GM12878 (cell line): ENCODE measurements at regions not wholly inside any gene's neighbourhood (a gene's known extent, or its start where the extent isn't known, plus 50 kb on each side); places are given as distances from the start of the nearest gene placed in this dataset.

Experiments used
- ATAC-seq: fragments of 200-7000 bp; cut with Tn5 transposase; 3 replicates; pipeline ENCODE4 v1.9.1; 2020; ENCODE audit warnings: mild to moderate bottlenecking, moderate library complexity
- BruUV-seq: library from RNA; stranded (reverse); fragments of 400-500 nt; replicated peaks from 2 replicates; lab custom pipeline; 2021; lab: Mats Ljungman, UMichigan
- CTCF ChIA-PET: fragments of 300-600 bp; sonication (Branson Sonifier 250); formaldehyde crosslinking; extraction: SDS; loops from one replicate; lab custom pipeline; 2021; ENCODE audit warnings: inconsistent platforms; lab: Yijun Ruan, JAX
- POLR2A ChIA-PET: fragments of 350-600 bp; formaldehyde crosslinking; extraction: SDS; loops from one replicate; lab custom pipeline; 2021; ENCODE audit warnings: inconsistent platforms; lab: Charles Lee
- RAD21 ChIA-PET: fragments of 300-600 bp; sonication (Branson Sonifier 250); formaldehyde crosslinking; loops from one replicate; lab custom pipeline; 2023; ENCODE audit warnings: antibody characterized with exemption; ENCODE audit not compliant: unreplicated experiment; lab: Charles Lee
- SMC1A ChIA-PET: fragments of 300-600 bp; sonication (Branson Sonifier 250); formaldehyde crosslinking; loops from one replicate; lab custom pipeline; 2023; ENCODE audit not compliant: unreplicated experiment, uncharacterized antibody; lab: Charles Lee
- DNase-seq: peaks from one replicate; pipeline ENCODE4 v3.0.0-alpha.2; 2011; ENCODE audit warnings: low read depth, low spot score
- FAIRE-seq: peaks from 3 replicates; lab custom pipeline; 2011; peaks lifted over from hg19 to GRCh38; lab: Jason Lieb, UNC
- H2AFZ ChIP-seq: 2 replicates; pipeline ENCODE4 v1.6.0; 2011; ENCODE audit warnings: low read depth, low read length, control low read depth; ENCODE audit not compliant: control insufficient read depth
- H3K27ac ChIP-seq: 2 replicates; pipeline ENCODE4 v1.5.1; 2011; ENCODE audit warnings: control low read depth; ENCODE audit not compliant: control insufficient read depth, insufficient read depth
- H3K27me3 ChIP-seq, 2 experiments: replicated peaks in 1 of 2; 2 replicates each; pipeline versions ENCODE4 v1.6.0 to v1.6.1; 2011; ENCODE audit warnings: low read length in 1 of 2; ENCODE audit not compliant: control insufficient read depth in 2 of 2, insufficient read depth in 2 of 2
- H3K36me3 ChIP-seq, 2 experiments: 2 replicates each; pipeline ENCODE4 v1.5.1; 2011; ENCODE audit warnings: low read length in 1 of 2; ENCODE audit not compliant: control insufficient read depth in 2 of 2, insufficient read depth in 2 of 2
- H3K4me1 ChIP-seq: 2 replicates; pipeline ENCODE4 v1.6.1; 2011; ENCODE audit warnings: mild to moderate bottlenecking, low read length, moderate library complexity, mixed read lengths; ENCODE audit not compliant: control insufficient read depth, insufficient read depth
- H3K4me2 ChIP-seq: 2 replicates; pipeline ENCODE4 v1.6.0; 2011; ENCODE audit warnings: control low read depth; ENCODE audit not compliant: control insufficient read depth, insufficient read depth
- H3K4me3 ChIP-seq: fragments of 200-600 bp; sonication (generic); 2 replicates; pipeline ENCODE4 v1.5.1; 2016
- H3K79me2 ChIP-seq: 2 replicates; pipeline ENCODE4 v1.6.0; 2011; ENCODE audit warnings: low read length; ENCODE audit not compliant: control insufficient read depth, insufficient read depth
- H3K9ac ChIP-seq: 2 replicates; pipeline ENCODE4 v1.8.0; 2011; ENCODE audit warnings: low read length, control low read depth, mixed read lengths; ENCODE audit not compliant: control insufficient read depth, insufficient read depth
- H3K9me3 ChIP-seq: replicated peaks from 3 replicates; pipeline ENCODE4 v1.5.1; 2011; ENCODE audit warnings: mild to moderate bottlenecking, low read length; ENCODE audit not compliant: control insufficient read depth, insufficient read depth
- H4K20me1 ChIP-seq: 2 replicates; pipeline ENCODE4 v1.6.0; 2011; ENCODE audit not compliant: control insufficient read depth, insufficient read depth
- CREB1 ChIP-seq: IDR thresholded peaks from 2 replicates; pipeline ENCODE4 v1.6.1; 2012; ENCODE audit warnings: low read depth, mild to moderate bottlenecking, inconsistent platforms
- E2F4 ChIP-seq: IDR thresholded peaks from 2 replicates; pipeline ENCODE4 v1.6.1; 2012; ENCODE audit warnings: low read depth, low read length, improper control_type of control experiment
- HDAC6 ChIP-seq: fragments of 200-600 bp; sonication (generic); IDR thresholded peaks from one replicate; pipeline ENCODE4 v1.8.0; 2017; ENCODE audit warnings: antibody characterized with exemption; ENCODE audit not compliant: unreplicated experiment
- IRF4 ChIP-seq: IDR thresholded peaks from 2 replicates; pipeline ENCODE4 v1.6.1; 2011; ENCODE audit warnings: low read depth, low read length
- KAT2A ChIP-seq: conservative IDR thresholded peaks from 2 replicates; pipeline ENCODE4 v1.6.1; 2011; ENCODE audit warnings: low read depth, low read length; ENCODE audit not compliant: control insufficient read depth
- MTA2 ChIP-seq: fragments of 450-650 bp; IDR thresholded peaks from 2 replicates; pipeline ENCODE4 v1.6.1; 2016; ENCODE audit warnings: low read depth, mild to moderate bottlenecking, moderate library complexity
- MXI1 ChIP-seq: fragments of 150-350 bp; IDR thresholded peaks from 2 replicates; pipeline ENCODE4 v1.6.1; 2011; ENCODE audit warnings: low read depth, mild to moderate bottlenecking, inconsistent platforms, low read length, improper control_type of control experiment
- NR2C1 ChIP-seq: fragments of 450-650 bp; IDR thresholded peaks from 2 replicates; pipeline ENCODE4 v1.6.1; 2017; ENCODE audit warnings: antibody characterized with exemption, mild to moderate bottlenecking, moderate library complexity
- NR2C2 ChIP-seq: IDR thresholded peaks from 2 replicates; pipeline ENCODE4 v1.6.1; 2011; ENCODE audit warnings: borderline replicate concordance, low read depth; ENCODE audit not compliant: control insufficient read depth, insufficient read length
- RAD21 ChIP-seq: IDR thresholded peaks from 2 replicates; pipeline ENCODE4 v1.6.1; 2011; ENCODE audit warnings: mild to moderate bottlenecking, low read depth, low read length, moderate library complexity; ENCODE audit not compliant: insufficient read depth
- SMAD1 ChIP-seq: fragments of 450-650 bp; IDR thresholded peaks from 2 replicates; pipeline ENCODE4 v1.6.1; 2018; ENCODE audit warnings: mild to moderate bottlenecking, low read depth; ENCODE audit not compliant: partially characterized antibody
- SP1 ChIP-seq: IDR thresholded peaks from one replicate; pipeline ENCODE4 v1.6.1; 2011; ENCODE audit warnings: low read depth, low read length
- SREBF2 ChIP-seq: IDR thresholded peaks from 2 replicates; pipeline ENCODE4 v1.6.1; 2012; ENCODE audit warnings: mild to moderate bottlenecking, low read length
- TCF3 ChIP-seq: IDR thresholded peaks from 2 replicates; pipeline ENCODE4 v1.6.1; 2012; ENCODE audit warnings: low read depth, mild to moderate bottlenecking, low read length, borderline replicate concordance; ENCODE audit not compliant: insufficient read depth
- ZNF217 ChIP-seq: fragments of 450-650 bp; IDR thresholded peaks from 2 replicates; pipeline ENCODE4 v1.6.1; 2017; ENCODE audit warnings: antibody characterized with exemption, mild to moderate bottlenecking
- WGBS: methylation state at CpG from one replicate; pipeline ENCODE4 v1.1.6; 2016; ENCODE audit warnings: low lambda C conversion rate; ENCODE audit not compliant: insufficient replicate concordance, insufficient coverage; ENCODE audit errors: missing lambda C conversion rate; 5-methylcytosine and 5-hydroxymethylcytosine counted together
- in situ Hi-C: fragments of 300-500 bp; cut with MboI; formaldehyde crosslinking; loops from 9 replicates; pipeline ENCODE4 v1.14.3; 2018; ENCODE audit warnings: mixed read lengths
- intact Hi-C: fragments of 100-400 bp; cut with micrococcal nuclease; formaldehyde crosslinking; loops from one replicate; pipeline ENCODE4 v1.14.2; 2022; ENCODE audit not compliant: unreplicated experiment
- TF ChIP-seq, protein P1 (sequence below): fragments of 150-350 bp; IDR thresholded peaks from 2 replicates; pipeline ENCODE4 v1.6.1; 2014; ENCODE audit warnings: mild to moderate bottlenecking, low read depth, low read length
- TF ChIP-seq, protein P2 (sequence below): fragments of 450-650 bp; IDR thresholded peaks from 2 replicates; pipeline ENCODE4 v1.6.1; 2014; ENCODE audit warnings: mild to moderate bottlenecking

DNA sequence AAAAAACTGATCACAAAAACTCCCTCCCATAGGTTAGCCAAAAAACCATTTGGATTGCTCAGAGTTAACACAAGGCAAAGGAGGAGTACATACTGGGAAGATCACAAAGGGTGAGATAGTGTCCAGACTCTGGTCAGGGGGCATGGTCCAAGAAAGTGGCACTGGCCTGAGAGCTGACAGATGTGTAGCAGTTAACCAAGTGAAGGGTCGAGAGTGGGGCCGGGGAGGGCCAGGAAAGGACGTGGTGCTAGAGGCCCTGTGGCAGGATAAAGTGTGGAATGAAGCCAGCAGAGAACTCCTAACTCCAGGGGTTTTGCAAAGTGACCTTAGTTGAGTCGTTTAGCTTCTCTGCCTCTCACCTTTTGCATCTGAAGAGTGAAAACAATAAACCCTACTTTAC, 290.5 kb downstream of the FOXA2 start:
- no peak for DNase-seq
- intact Hi-C loops (no loop called here), in situ Hi-C loops (no loop called here)
- Histone ChIP-seq H3K9ac (no peak overlapping the region), H4K20me1 (no peaks in the 10 kb centered on the region), H2AFZ (no peak overlapping the region), H3K27me3 (no peaks in the 10 kb centered on the region), H3K36me3 (no peaks in the 10 kb centered on the region), H3K9me3 (no peaks in the 10 kb centered on the region), H3K79me2 (no peaks in the 10 kb centered on the region), H3K4me1 (no peaks in the 10 kb centered on the region), H3K4me3 (no peak overlapping the region), H3K27ac (no peak overlapping the region), H3K4me2 (no peak overlapping the region)
- ATAC-seq, result no peak
- ChIA-PET SMC1A (interaction anchor here (0.7 kb wide), 1 partner anchor 15 kb away, joined by 3 read pairs; no protein-coding TSS in a partner anchor), RAD21 (no interaction called here), POLR2A (no interaction called here), CTCF (no interaction called here)
- no TSS peak for BruUV-seq
- FAIRE-seq, result no peak
- TF ChIP-seq KAT2A, result no peak
- 2% methylated on average over 4 of the region's 4 CpGs for WGBS

- H3K79me2 ChIP-seq, result no peaks in the 10 kb centered on the region
- H3K36me3 ChIP-seq, result no peaks in the 10 kb centered on the region
- BruUV-seq, result no TSS peak
- DNase-seq, result no peak
- 29% methylated on average over 5 of the region's 5 CpGs for WGBS
- ChIA-PET POLR2A (no interaction called here), RAD21 (no interaction called here), CTCF (interaction anchor here (0.5 kb wide), 1 partner anchor 160 kb away, joined by 3 read pairs; no protein-coding TSS in a partner anchor), SMC1A (no interaction called here)
- no peaks in the 10 kb centered on the region for H3K9me3 ChIP-seq
- no peaks in the 10 kb centered on the region for H3K4me1 ChIP-seq
- no peaks in the 10 kb centered on the region for H3K27me3 ChIP-seq
- H2AFZ ChIP-seq, result no peak overlapping the region
- H3K4me2 ChIP-seq, result no peak overlapping the region
- no peak overlapping the region for H3K9ac ChIP-seq
- no peaks in the 10 kb centered on the region for H4K20me1 ChIP-seq
- in situ Hi-C loops (no loop called here), intact Hi-C loops (no loop called here)
- no peak for ATAC-seq
- no peak overlapping the region for H3K27ac ChIP-seq
- no peak for TF ChIP-seq SP1
- no peak for TF ChIP-seq NR2C2
- TF ChIP-seq IRF4, result no peak
- no peak for TF ChIP-seq RAD21
- TF ChIP-seq HDAC6, result no peak
- no peak for TF ChIP-seq NR2C1
- TF ChIP-seq, protein P1, sequence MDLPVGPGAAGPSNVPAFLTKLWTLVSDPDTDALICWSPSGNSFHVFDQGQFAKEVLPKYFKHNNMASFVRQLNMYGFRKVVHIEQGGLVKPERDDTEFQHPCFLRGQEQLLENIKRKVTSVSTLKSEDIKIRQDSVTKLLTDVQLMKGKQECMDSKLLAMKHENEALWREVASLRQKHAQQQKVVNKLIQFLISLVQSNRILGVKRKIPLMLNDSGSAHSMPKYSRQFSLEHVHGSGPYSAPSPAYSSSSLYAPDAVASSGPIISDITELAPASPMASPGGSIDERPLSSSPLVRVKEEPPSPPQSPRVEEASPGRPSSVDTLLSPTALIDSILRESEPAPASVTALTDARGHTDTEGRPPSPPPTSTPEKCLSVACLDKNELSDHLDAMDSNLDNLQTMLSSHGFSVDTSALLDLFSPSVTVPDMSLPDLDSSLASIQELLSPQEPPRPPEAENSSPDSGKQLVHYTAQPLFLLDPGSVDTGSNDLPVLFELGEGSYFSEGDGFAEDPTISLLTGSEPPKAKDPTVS, result no peak
- TF ChIP-seq MTA2, result no peak
- no peak for TF ChIP-seq SREBF2
- TF ChIP-seq MXI1, result no peak
- TF ChIP-seq SMAD1, result no peak
- TF ChIP-seq ZNF217, result no peak
- no peak for TF ChIP-seq CREB1
- TF ChIP-seq, protein P2, sequence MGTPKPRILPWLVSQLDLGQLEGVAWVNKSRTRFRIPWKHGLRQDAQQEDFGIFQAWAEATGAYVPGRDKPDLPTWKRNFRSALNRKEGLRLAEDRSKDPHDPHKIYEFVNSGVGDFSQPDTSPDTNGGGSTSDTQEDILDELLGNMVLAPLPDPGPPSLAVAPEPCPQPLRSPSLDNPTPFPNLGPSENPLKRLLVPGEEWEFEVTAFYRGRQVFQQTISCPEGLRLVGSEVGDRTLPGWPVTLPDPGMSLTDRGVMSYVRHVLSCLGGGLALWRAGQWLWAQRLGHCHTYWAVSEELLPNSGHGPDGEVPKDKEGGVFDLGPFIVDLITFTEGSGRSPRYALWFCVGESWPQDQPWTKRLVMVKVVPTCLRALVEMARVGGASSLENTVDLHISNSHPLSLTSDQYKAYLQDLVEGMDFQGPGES, result no peak
- no peak for TF ChIP-seq TCF3
- TF ChIP-seq E2F4, result no peak
- H3K4me3 ChIP-seq, result no peak overlapping the region
- no peak for FAIRE-seq
Observed at GRCh38 chr20:22289442-22289841, 294.9 kb downstream of the FOXA2 start.
